Right lobe of liver (tissue), 4 donors: ENCODE measurements at regions not wholly inside any gene's neighbourhood (a gene's known extent, or its start where the extent isn't known, plus 50 kb on each side); places are given as distances from the start of the nearest gene placed in this dataset.

Experiments used
- POLR2A ChIP-seq: fragments of 450-650 bp; IDR thresholded peaks from one replicate; pipeline ENCODE4 v1.6.1; 2017; ENCODE audit warnings: antibody characterized with exemption, mild to moderate bottlenecking
- TF ChIP-seq, protein P1 (sequence below), 4 donors: fragments of 200-600 bp in 3 of 4; fragments of 450-650 bp in 1 of 4; IDR thresholded peaks; one replicate each; pipeline versions ENCODE4 v1.5.1 to v1.8.0; 2016 to 2022; ENCODE audit warnings: antibody characterized with exemption in 4 of 4, mild to moderate bottlenecking in 2 of 4
- donor health status: DM: no; HTN: no; CAD: no.
- donor health status: DM: no; HTN: no; CAD: no.
- donor health status: DM: no; HTN: yes; CAD: no.

DNA sequence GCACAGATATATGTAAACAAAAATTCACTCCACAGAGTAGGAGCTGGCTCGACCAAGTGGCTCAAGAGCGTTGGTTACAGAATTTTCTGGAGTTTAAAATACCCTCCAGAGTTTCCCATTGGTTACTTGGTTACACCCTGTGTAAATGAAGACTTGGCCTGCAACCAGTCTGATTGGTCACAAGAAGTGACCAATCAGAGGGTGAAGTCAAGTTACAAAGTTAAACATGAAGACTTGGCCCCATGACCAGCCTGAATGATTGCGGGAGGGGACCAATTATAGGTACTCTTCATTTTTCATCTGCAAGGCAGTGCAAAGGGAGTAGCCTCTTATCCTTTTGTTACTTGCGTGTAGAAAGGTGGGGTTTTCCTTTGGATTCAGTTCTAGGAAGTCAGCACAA is 121.3 kb upstream of the SALL1 start:
- TF ChIP-seq POLR2A = no peak
- TF ChIP-seq, protein P1, sequence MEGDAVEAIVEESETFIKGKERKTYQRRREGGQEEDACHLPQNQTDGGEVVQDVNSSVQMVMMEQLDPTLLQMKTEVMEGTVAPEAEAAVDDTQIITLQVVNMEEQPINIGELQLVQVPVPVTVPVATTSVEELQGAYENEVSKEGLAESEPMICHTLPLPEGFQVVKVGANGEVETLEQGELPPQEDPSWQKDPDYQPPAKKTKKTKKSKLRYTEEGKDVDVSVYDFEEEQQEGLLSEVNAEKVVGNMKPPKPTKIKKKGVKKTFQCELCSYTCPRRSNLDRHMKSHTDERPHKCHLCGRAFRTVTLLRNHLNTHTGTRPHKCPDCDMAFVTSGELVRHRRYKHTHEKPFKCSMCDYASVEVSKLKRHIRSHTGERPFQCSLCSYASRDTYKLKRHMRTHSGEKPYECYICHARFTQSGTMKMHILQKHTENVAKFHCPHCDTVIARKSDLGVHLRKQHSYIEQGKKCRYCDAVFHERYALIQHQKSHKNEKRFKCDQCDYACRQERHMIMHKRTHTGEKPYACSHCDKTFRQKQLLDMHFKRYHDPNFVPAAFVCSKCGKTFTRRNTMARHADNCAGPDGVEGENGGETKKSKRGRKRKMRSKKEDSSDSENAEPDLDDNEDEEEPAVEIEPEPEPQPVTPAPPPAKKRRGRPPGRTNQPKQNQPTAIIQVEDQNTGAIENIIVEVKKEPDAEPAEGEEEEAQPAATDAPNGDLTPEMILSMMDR (IDR thresholded peaks at IDR 0.05) = no peak
